ENCODE measurements at regions not wholly inside any gene's neighbourhood (a gene's known extent, or its start where the extent isn't known, plus 50 kb on each side); places are given as distances from the start of the nearest gene placed in this dataset.

DNA sequence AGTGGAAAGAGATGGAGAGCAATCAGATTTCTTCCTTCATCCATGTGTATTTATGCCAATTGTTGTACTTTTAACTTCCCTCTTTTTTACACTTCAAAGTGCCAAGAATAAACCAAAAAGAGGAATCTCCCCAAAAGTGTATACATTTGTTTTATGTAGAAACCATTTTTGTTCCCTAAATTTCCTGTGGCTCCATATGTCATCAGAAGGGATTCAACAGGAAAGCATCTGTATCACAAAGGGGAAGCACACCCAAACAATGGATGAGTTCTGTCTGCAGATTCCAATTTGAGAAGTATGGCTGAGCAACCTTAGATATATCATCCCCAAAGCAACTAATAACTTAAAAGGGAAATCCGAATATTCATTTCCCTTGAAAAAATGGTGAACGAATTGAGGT lies 275.0 kb downstream of the MREG start:
- TF ChIP-seq, protein P1, sequence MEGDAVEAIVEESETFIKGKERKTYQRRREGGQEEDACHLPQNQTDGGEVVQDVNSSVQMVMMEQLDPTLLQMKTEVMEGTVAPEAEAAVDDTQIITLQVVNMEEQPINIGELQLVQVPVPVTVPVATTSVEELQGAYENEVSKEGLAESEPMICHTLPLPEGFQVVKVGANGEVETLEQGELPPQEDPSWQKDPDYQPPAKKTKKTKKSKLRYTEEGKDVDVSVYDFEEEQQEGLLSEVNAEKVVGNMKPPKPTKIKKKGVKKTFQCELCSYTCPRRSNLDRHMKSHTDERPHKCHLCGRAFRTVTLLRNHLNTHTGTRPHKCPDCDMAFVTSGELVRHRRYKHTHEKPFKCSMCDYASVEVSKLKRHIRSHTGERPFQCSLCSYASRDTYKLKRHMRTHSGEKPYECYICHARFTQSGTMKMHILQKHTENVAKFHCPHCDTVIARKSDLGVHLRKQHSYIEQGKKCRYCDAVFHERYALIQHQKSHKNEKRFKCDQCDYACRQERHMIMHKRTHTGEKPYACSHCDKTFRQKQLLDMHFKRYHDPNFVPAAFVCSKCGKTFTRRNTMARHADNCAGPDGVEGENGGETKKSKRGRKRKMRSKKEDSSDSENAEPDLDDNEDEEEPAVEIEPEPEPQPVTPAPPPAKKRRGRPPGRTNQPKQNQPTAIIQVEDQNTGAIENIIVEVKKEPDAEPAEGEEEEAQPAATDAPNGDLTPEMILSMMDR (IDR thresholded peaks at IDR 0.05): no peak
- TF ChIP-seq EZH2 (IDR thresholded peaks at IDR 0.05; ENCODE audit: borderline replicate concordance, insufficient read depth, low read depth, low read length, poor library complexity, severe bottlenecking): no peak
